ENCODE measurements at regions not wholly inside any gene's neighbourhood (a gene's known extent, or its start where the extent isn't known, plus 50 kb on each side); places are given as distances from the start of the nearest gene placed in this dataset.

- TF ChIP-seq CTCF (IDR thresholded peaks at IDR 0.05; ENCODE audit: low read length) (no peak), EZH2 (optimal IDR thresholded peaks at IDR 0.05; ENCODE audit: low read depth, low read length) (no peak)
Observed at GRCh38 chr15:81433462-81433861, 59.4 kb upstream of the TMC3 start.

Data from MM.1S (cell line).